ENCODE measurements at regions not wholly inside any gene's neighbourhood (a gene's known extent, or its start where the extent isn't known, plus 50 kb on each side); places are given as distances from the start of the nearest gene placed in this dataset.

- no peak for TF ChIP-seq ZNF398 (CRISPR knock-in tag; IDR thresholded peaks at IDR 0.05)
- TF ChIP-seq ZNF175 (CRISPR knock-in tag; IDR thresholded peaks at IDR 0.05; ENCODE audit: low read depth), result no peak
- TF ChIP-seq ZFP36 (IDR thresholded peaks at IDR 0.05; ENCODE audit: low read depth, low read length, partially characterized antibody), result no peak
- TF ChIP-seq MCM5 (IDR thresholded peaks at IDR 0.05; ENCODE audit: low read depth), result no peak
- TF ChIP-seq NFE2L1 (tag; IDR thresholded peaks at IDR 0.05; ENCODE audit: borderline replicate concordance, low read depth), result no peak
- TF ChIP-seq TAF9B (IDR thresholded peaks at IDR 0.05; ENCODE audit: partially characterized antibody), result no peak
- TF ChIP-seq MEIS2 (IDR thresholded peaks at IDR 0.05; ENCODE audit: partially characterized antibody), result no peak
Measured at GRCh38 chr6:74733830-74734620, 471.8 kb downstream of the COL12A1 start (continued).

GRCh38 chr6:74731931-74732330 lies 473.9 kb downstream of the COL12A1 start:
- H3K9ac ChIP-seq (ENCODE audit: insufficient read depth in 1 of 2, low read depth in 2 of 2, low read length in 2 of 2), result no peak overlapping the region
- no TSS peak for BruUV-seq (replicated peaks)
- no peak overlapping the region for H3K4me2 ChIP-seq (ENCODE audit: insufficient read depth, low read length)
- no peak overlapping the region for H2AFZ ChIP-seq (ENCODE audit: low read depth, low read length)
- no peak overlapping the region for H3K4me3 ChIP-seq
- CTCF ChIA-PET (ENCODE audit: low intra/inter-chr PET ratio), result no interaction called here
- no peak overlapping the region for H3K27ac ChIP-seq (ENCODE audit: extremely low read depth, low read depth, low read length)
- H3K79me2 ChIP-seq (ENCODE audit: control insufficient read depth, insufficient read depth, low read length), result no peaks in the 10 kb centered on the region
- H3K4me1 ChIP-seq (replicated peaks in 1 of 2; ENCODE audit: control insufficient read depth in 2 of 2, insufficient read depth in 2 of 2, low read length in 2 of 2), result no peaks in the 10 kb centered on the region
- H3K9me1 ChIP-seq (ENCODE audit: control insufficient read depth, insufficient read depth, low read length), result no peaks in the 10 kb centered on the region
- H3K9me3 ChIP-seq (replicated peaks; ENCODE audit: control insufficient read depth, insufficient read depth, low read depth, low read length), result no peaks in the 10 kb centered on the region
- ATAC-seq, result no peak
- H3K27me3 ChIP-seq (ENCODE audit: control insufficient read depth in 2 of 2, insufficient read depth in 2 of 2, low read length in 2 of 2), result no peaks in the 10 kb centered on the region
- 0% methylated on average over 4 of the region's 4 CpGs for WGBS (ENCODE audit: insufficient coverage, low coverage, missing lambda C conversion rate)
- FAIRE-seq, result no peak
- intact Hi-C loops (cut with micrococcal nuclease), result no loop called here
- no peak for DNase-seq (ENCODE audit: extremely low read depth in 1 of 4, low spot score in 3 of 4)
- in situ Hi-C loops (cut with MboI), result no loop called here
- no peaks in the 10 kb centered on the region for H3K36me3 ChIP-seq (ENCODE audit: control insufficient read depth, insufficient read depth, low read length)
- POLR2A ChIA-PET, result no interaction called here
- H4K20me1 ChIP-seq (replicated peaks; ENCODE audit: control insufficient read depth, insufficient read depth, low read length), result no peaks in the 10 kb centered on the region
- TF ChIP-seq TFE3 (CRISPR knock-in tag; IDR thresholded peaks at IDR 0.05) (no peak), WHSC1 (IDR thresholded peaks at IDR 0.05; ENCODE audit: low read length) (no peak), ZC3H8 (IDR thresholded peaks at IDR 0.05) (no peak)

All from K562 (cell line).